HEK293T (cell line): ENCODE measurements at regions not wholly inside any gene's neighbourhood (a gene's known extent, or its start where the extent isn't known, plus 50 kb on each side); places are given as distances from the start of the nearest gene placed in this dataset.
"Not testable (repeated sequence)": the region's sequence is repeated elsewhere in the genome, so short reads cannot be mapped to it uniquely, and the experiment has no call there.

Experiments used
- CTCF ChIA-PET: fragments of 350-600 bp; formaldehyde crosslinking; extraction: SDS; loops from one replicate; lab custom pipeline; 2021; ENCODE audit warnings: antibody characterized with exemption, inconsistent platforms; lab: Yijun Ruan, JAX
- POLR2A ChIA-PET: fragments of 350-600 bp; formaldehyde crosslinking; extraction: SDS; loops from one replicate; lab custom pipeline; 2020; ENCODE audit warnings: antibody characterized with exemption, inconsistent platforms; lab: Yijun Ruan, JAX
- DNase-seq: peaks from one replicate; pipeline ENCODE4 v3.0.0; 2012; ENCODE audit warnings: mixed read lengths; ENCODE audit errors: extremely low spot score
- ARNT ChIP-seq: fragments of 450-650 bp; IDR thresholded peaks from 2 replicates; pipeline ENCODE4 v1.6.1; 2017; ENCODE audit warnings: mild to moderate bottlenecking
- BHLHE40 ChIP-seq: fragments of 450-650 bp; IDR thresholded peaks from 2 replicates; pipeline ENCODE4 v1.6.1; 2016; ENCODE audit warnings: mild to moderate bottlenecking, moderate library complexity, borderline replicate concordance
- CTBP1 ChIP-seq: fragments of 450-650 bp; IDR thresholded peaks from 2 replicates; pipeline ENCODE4 v1.6.1; 2016; ENCODE audit warnings: borderline replicate concordance
- FOXA1 ChIP-seq: fragments of 450-650 bp; IDR thresholded peaks from 2 replicates; pipeline ENCODE4 v1.6.1; 2016; ENCODE audit warnings: mild to moderate bottlenecking
- FOXK2 ChIP-seq: fragments of 450-650 bp; IDR thresholded peaks from 2 replicates; pipeline ENCODE4 v1.6.1; 2016; ENCODE audit warnings: mild to moderate bottlenecking
- FOXM1 ChIP-seq: fragments of 450-650 bp; IDR thresholded peaks from 2 replicates; pipeline ENCODE4 v1.6.1; 2017; ENCODE audit warnings: mild to moderate bottlenecking, borderline replicate concordance
- HDGF ChIP-seq: fragments of 450-650 bp; IDR thresholded peaks from 2 replicates; pipeline ENCODE4 v1.6.1; 2017; ENCODE audit warnings: antibody characterized with exemption, borderline replicate concordance
- L3MBTL2 ChIP-seq: fragments of 450-650 bp; conservative IDR thresholded peaks from 2 replicates; pipeline ENCODE4 v1.6.1; 2016; ENCODE audit warnings: mild to moderate bottlenecking
- LEF1 ChIP-seq: fragments of 450-650 bp; IDR thresholded peaks from 2 replicates; pipeline ENCODE4 v1.6.1; 2017; ENCODE audit warnings: mild to moderate bottlenecking, borderline replicate concordance
- SUZ12 ChIP-seq: fragments of 450-650 bp; IDR thresholded peaks from 2 replicates; pipeline ENCODE4 v1.6.1; 2016; ENCODE audit warnings: mild to moderate bottlenecking
- TARDBP ChIP-seq: fragments of 450-650 bp; IDR thresholded peaks from 2 replicates; pipeline ENCODE4 v1.6.1; 2016
- ZNF384 ChIP-seq: fragments of 450-650 bp; IDR thresholded peaks from 2 replicates; pipeline ENCODE4 v1.6.1; 2016
- TF ChIP-seq, protein P1 (sequence below): fragments of 450-650 bp; IDR thresholded peaks from 2 replicates; pipeline ENCODE4 v1.6.1; 2016

DNA sequence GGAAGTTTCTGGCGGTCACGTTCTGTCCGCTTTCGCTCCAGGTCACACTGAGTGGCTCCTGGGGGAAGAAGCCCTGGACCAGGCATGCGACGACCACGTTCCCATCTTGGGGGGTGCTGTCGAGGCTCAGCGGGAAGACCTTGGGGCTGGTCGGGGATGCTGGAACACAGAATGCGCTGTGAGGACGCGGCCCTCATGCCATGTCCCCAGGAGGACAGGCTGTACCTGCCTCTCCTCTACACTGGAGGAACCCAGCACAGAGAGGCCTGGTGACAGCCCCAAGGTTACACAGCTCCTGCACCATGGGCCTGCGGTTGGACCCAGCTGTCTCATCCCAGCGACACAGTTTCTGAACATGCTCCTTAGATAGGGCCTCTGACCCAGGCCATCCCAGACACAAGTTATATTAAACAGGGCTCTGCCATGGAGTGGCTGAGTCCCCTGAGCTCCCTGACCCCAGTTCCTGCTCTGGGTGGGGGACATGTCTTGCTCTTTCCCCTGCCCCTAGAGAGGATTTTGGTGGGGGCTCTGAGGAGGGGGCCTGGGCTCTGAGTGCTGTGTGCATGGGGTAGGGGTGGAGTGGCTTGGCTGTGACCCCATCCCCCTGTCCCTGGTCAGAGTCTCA, 62.0 kb downstream of the TMEM121 start:
- no peak for DNase-seq
- ChIA-PET POLR2A (no interaction called here), CTCF (no interaction called here)
- no peak for TF ChIP-seq LEF1
- no peak for TF ChIP-seq L3MBTL2
- TF ChIP-seq FOXA1, result no peak
- no peak for TF ChIP-seq BHLHE40
- no peak for TF ChIP-seq FOXM1
- TF ChIP-seq FOXK2, result no peak

DNA sequence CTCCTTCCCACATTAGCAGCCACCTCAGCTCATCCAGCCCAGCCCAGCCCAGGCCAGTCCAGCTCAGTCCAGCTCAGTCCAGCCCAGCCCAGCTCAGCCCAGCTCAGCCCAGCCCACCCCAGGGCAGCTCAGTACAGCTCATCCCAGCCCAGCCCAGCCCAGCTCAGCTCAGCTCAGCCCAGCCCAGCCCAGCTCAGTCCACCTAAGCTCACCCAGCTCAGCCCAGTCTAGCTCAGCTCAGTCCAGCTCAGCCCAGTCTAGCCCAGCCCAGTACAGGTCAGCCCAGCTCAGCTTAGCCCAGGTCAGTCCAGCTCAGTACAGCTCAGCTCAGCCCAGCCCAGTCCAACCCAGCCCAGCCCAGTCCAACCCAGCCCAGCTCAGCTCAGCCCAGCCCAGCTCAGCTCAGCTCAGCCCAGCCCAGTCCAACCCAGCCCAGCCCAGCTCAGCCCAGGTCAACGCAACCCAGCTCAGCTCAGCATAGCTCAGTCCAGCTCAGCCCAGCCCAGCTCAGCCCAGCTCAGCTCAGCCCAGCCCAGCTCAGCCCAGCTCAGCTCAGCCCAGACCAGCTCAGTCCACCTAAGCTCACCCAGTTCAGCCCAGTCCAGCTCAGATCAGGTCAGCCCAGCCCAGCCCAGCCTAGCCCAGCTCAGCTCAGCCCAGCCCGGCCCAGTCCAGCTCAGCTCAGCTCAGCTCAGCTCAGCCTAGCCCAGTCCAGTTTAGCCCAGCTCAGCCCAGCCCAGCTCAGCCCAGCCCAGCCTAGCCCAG, 63.0 kb downstream of the TMEM121 start:
- CTCF ChIA-PET, result no interaction called here
- POLR2A ChIA-PET, result no interaction called here
- no peak for DNase-seq

DNA sequence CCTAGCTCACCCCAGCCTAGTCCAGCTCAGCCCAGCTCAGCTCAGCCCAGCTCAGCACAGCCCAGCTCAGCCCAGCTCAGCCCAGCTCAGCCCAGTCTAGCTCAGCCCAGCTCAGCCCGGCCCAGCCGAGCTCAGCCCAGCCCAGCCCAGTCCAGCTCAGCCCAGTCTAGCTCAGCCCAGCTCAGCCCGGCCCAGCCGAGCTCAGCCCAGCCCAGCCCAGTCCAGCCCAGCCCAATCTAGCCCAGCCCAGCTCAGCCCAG, 63.5 kb downstream of the TMEM121 start:
- POLR2A ChIA-PET, DNase-seq, CTCF ChIA-PET: not testable (repeated sequence)

More for the DNA sequence above, 63.0 kb downstream of the TMEM121 start:
- TF ChIP-seq SUZ12, result no peak
- no peak for TF ChIP-seq CTBP1
- TF ChIP-seq LEF1, result no peak

DNA sequence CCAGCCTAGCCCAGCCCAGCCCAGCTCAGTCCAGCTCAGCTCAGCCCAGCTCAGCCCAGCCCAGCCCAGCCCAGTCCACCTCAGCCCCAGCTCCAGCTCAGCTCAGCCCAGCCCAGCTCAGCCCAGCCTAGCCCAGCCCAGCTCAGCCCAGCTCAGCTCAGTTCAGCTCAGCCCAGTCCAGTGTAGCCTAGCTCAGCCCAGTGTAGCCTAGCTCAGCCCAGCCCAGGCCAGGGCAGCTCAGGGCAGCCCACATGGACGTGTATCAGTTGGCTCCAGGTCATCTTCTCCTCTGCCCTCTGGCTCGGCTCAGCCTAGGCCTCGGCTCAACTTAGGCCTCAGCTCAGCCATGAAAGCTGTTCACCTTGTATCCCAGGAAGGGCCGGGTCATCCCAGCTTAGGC, 64.7 kb downstream of the TMEM121 start:
- ChIA-PET CTCF (no interaction called here), POLR2A (no interaction called here)
- DNase-seq, result no peak
- TF ChIP-seq ZNF384, result no peak
- TF ChIP-seq CTBP1, result no peak
- TF ChIP-seq FOXM1, result no peak
- TF ChIP-seq TARDBP, result no peak
- TF ChIP-seq, protein P1, sequence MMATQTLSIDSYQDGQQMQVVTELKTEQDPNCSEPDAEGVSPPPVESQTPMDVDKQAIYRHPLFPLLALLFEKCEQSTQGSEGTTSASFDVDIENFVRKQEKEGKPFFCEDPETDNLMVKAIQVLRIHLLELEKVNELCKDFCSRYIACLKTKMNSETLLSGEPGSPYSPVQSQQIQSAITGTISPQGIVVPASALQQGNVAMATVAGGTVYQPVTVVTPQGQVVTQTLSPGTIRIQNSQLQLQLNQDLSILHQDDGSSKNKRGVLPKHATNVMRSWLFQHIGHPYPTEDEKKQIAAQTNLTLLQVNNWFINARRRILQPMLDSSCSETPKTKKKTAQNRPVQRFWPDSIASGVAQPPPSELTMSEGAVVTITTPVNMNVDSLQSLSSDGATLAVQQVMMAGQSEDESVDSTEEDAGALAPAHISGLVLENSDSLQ, result no peak
- no peak for TF ChIP-seq ARNT
- no peak for TF ChIP-seq BHLHE40
- no peak for TF ChIP-seq FOXK2
- no peak for TF ChIP-seq L3MBTL2
- no peak for TF ChIP-seq HDGF
- no peak for TF ChIP-seq FOXA1
- TF ChIP-seq LEF1, result no peak

DNA sequence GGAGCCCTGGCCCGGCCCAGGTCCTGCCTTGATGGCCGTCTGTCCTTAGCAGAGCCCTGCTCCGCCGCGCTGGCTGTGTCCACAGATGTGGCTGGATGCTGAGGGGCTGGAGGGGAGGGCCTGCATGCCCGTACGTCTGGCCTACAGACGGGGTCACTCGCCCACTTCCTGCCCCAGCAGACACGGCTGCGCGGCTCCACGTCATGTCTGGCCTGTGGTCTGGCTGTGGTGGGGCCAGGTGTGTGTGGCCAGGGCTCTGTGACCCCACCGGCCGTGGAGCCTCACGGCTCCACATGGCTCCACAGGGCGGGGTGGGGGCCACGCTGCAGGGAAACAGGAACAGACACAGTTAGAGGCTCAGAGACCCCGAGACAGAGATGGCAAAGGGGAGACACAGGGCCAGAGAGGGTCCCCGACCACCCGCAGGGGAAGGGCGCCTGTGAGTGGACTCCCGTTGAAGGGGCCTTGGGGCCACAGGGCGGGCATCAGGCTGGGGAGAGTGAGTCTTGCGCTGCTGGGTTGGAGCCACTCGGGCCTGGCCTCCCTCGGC, 65.5 kb downstream of the TMEM121 start:
- CTCF ChIA-PET, DNase-seq, POLR2A ChIA-PET: not testable (repeated sequence)

DNA sequence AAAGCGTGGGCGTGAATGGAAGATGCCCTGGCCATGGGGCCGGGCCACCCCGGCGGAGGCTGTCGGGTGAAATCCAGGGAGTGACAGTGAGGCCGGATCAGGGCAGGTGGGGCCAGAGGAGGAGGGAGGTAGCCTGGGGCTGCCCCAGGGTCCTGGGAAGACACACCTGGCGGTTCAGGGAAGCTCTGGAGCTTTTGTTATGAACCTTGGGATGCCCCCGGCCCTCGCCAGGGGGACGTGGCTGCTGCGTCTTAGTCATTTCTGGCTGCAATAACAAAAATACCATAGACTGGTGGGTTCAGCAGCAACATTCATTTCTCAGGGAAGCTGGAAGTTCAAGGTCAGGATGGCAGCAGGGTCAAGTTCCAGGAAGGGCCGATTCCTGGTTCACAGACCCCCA, 66.3 kb downstream of the TMEM121 start:
- CTCF ChIA-PET, POLR2A ChIA-PET, DNase-seq: not testable (repeated sequence)

DNA sequence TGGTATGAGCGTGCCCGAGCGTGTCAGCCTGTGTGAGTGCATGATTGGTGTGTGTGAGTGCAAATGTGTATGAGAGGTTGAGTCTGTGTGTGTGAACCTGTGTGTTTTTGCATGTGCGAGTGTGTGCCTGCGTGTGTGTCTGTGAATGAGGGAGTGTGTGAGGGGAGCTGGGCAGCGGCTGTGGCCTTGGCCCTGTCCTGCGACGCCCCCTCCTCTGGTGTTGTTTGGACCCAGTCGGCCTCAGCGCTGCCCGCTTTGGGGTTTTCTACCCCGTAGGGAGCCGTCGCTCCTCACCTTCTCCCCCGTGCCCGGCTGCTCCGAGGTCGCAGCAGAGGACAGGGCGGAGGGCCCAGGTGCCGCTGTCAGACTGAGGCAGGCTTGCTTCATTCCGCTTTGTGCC, 69.0 kb downstream of the TMEM121 start:
- CTCF ChIA-PET, DNase-seq, POLR2A ChIA-PET: not testable (repeated sequence)

DNA sequence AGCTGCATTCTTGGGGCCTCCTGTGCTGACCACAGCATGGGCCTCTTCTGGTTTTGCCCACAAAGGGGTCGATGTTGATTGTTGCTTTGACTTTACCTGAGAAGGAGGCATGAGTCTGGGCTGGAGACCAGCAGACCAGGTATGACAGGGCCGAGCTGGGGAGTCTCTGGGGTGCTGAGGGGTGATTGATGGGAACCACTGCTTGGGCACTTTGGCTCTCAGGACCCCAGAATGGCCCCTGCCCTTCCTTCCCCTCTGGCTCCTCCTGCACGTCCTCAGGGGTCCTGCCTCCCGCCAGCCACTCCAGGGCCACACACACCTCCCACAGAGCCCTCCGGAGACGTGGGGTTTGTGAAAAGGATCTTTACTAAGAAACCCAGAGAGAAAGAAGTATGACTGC, 70.0 kb downstream of the TMEM121 start:
- POLR2A ChIA-PET, DNase-seq, CTCF ChIA-PET: not testable (repeated sequence)

DNA sequence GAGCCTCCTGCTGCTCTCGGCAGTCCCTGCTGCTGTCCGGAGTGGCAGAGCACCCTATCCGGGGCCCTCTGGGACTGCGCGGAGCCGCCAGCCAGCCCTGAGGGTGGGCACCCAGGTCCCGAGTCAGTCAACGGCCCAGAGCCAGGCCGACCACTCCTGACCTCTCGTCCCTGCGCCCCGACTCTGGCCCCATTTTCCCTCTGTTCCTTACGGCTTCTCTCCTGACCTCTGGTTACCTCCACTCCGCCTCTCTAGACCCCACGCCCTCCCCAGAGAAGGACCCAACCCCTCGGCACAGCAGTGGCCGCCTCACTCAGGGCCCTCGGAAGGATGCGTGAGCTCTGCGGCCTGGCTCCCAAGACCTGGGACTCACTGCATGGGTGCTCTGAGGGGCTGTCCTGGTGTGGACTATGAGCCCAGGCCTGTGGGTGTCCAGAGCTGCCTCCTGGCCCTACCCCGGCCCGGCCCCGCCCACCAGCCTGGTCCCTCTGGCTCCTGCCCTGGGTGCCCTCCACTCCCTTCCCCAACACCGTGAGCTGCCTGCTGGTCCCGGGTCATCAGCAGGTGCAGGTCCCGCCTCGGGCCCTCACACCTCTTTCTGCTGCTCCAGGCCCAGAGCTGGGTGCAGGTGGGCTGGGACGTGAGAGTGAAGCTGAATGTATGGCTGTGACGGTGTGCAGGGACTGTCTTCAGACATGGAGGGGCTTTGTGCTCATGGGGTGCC, 71.8 kb downstream of the TMEM121 start:
- POLR2A ChIA-PET, result not testable (repeated sequence)

DNA sequence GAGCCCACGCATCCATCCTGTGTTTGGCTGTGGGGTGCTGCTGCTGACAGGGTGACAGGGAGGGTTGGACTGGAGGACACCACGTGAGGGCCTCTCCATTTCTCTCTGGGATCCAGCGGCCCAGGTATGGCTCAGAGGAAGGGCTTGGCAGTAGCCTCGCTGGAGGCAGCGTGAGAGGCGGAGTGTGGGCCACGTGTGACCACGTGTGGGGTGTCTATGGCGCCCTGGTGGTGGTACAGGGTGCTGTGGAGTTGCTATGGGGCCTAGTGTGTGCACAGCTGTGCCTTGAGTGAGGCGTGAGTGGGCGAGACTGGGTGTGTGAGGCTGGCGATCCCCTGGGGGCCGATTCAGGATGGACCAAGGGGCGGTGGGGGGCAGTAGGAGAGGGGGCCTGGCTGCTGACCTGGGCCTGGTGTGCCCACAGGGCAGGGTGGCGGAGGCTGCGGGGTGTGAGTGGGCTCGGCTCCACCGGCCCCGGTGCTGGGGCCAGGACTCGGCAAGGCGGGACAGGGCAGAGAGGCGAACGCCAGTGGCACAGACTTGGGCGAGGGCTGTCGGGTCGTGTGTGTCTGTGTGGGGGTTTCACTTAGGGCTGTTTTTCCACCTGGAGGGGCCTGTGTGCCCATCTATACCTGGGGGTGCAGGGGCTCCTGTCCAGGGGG, 72.7 kb downstream of the TMEM121 start:
- CTCF ChIA-PET, POLR2A ChIA-PET, DNase-seq: not testable (repeated sequence)

More for the DNA sequence above, 71.8 kb downstream of the TMEM121 start:
- CTCF ChIA-PET, DNase-seq: not testable (repeated sequence)

DNA sequence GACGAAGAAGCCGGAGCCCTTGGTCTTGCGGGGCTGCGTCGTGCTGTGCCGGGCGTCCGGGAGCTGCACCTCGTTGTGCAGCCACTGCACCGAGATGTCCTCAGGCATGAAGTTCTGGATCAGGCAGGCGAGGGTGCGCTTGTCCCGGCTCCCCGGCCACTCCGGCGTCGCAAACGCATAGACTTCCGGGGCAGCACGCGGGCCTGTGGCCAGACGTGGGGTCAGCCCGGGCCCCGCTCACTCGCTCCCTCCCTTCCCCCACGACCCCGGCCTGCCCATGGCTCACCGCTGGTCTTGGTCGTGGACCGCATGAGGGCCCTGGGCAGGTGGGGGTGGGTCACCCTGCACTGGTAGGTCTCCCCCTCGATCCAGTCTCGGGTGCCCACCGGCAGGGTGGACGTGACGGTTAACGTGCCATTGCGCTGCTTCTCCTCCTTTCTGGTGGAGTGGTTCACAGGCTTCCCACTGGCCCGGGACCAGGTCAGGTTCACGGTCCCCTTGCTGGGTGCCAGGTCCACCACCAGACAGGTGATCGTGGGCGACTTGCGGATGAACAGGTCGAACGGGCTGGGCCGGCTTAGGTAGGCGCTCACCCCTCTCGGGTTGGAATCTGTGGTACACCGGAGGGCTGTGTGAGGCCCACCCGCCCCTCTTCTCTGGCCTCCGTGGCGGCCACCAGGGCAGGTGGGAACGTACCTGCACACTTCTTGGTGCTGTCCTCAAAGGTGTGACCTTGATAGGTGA, 74.0 kb downstream of the TMEM121 start:
- POLR2A ChIA-PET, CTCF ChIA-PET, DNase-seq: not testable (repeated sequence)
